Panc1 (cell line): ENCODE measurements at regions not wholly inside any gene's neighbourhood (a gene's known extent, or its start where the extent isn't known, plus 50 kb on each side); places are given as distances from the start of the nearest gene placed in this dataset.

ENCODE experiments used
- ATAC-seq: fragments of 200-7000 bp; cut with Tn5 transposase; 2 replicates; pipeline ENCODE4 v1.9.1; 2020; ENCODE audit warnings: mild to moderate bottlenecking, moderate library complexity
- BruUV-seq: library from RNA; stranded (reverse); fragments of 400-500 nt; replicated peaks from 2 replicates; lab custom pipeline; 2021; lab: Mats Ljungman, UMichigan
- CTCF ChIA-PET: fragments of 300-600 bp; sonication (Branson Sonifier 250); formaldehyde crosslinking; loops from one replicate; lab custom pipeline; 2022; ENCODE audit warnings: antibody characterized with exemption; lab: Charles Lee
- POLR2A ChIA-PET: fragments of 300-600 bp; sonication (Branson Sonifier 250); formaldehyde crosslinking; loops from one replicate; lab custom pipeline; 2022; ENCODE audit warnings: antibody characterized with exemption; lab: Charles Lee
- DNase-seq: peaks from one replicate; pipeline ENCODE4 v3.0.0-alpha.2; 2010; ENCODE audit warnings: low read depth, low spot score
- H3K27ac ChIP-seq: 2 replicates; pipeline ENCODE4 v1.5.1; 2011; ENCODE audit warnings: mild to moderate bottlenecking, low read length, inconsistent platforms
- H3K27me3 ChIP-seq: fragments of 200-500 bp; sonication (Bioruptor generic); 2 replicates; pipeline ENCODE4 v1.6.0; 2014; ENCODE audit warnings: low read length, inconsistent platforms; ENCODE audit not compliant: control insufficient read depth, insufficient read depth
- H3K36me3 ChIP-seq: fragments of 200-500 bp; sonication (Bioruptor generic); 2 replicates; pipeline ENCODE4 v1.5.1; 2014; ENCODE audit warnings: inconsistent platforms, mild to moderate bottlenecking, low read length, moderate library complexity; ENCODE audit not compliant: control insufficient read depth, insufficient read depth
- H3K4me1 ChIP-seq: 2 replicates; pipeline ENCODE4 v1.5.1; 2011; ENCODE audit warnings: inconsistent platforms, mild to moderate bottlenecking, low read length, moderate library complexity; ENCODE audit not compliant: control insufficient read depth, insufficient read depth
- H3K4me3 ChIP-seq, 2 experiments: 2 replicates each; pipeline ENCODE4 v1.5.1; 2011 to 2012; ENCODE audit warnings: low read depth in 2 of 2, low read length in 2 of 2, mild to moderate bottlenecking in 2 of 2, inconsistent platforms in 1 of 2, moderate library complexity in 1 of 2
- H3K9me3 ChIP-seq: fragments of 200-500 bp; sonication (Bioruptor generic); 2 replicates; pipeline ENCODE4 v1.5.1; 2014; ENCODE audit warnings: low read depth, mild to moderate bottlenecking, inconsistent platforms, low read length, moderate library complexity; ENCODE audit not compliant: control insufficient read depth, insufficient read depth
- CTCF ChIP-seq: fragments of 450-650 bp; IDR thresholded peaks from 2 replicates; pipeline ENCODE4 v1.5.1; 2017; ENCODE audit warnings: mild to moderate bottlenecking
- POLR2AphosphoS5 ChIP-seq: IDR thresholded peaks from 2 replicates; pipeline ENCODE4 v1.6.1; 2012; ENCODE audit warnings: mild to moderate bottlenecking, low read depth, low read length, moderate library complexity
- REST ChIP-seq, 2 experiments: IDR thresholded peaks; 2 replicates each; pipeline ENCODE4 v1.6.1; 2011 to 2012; ENCODE audit warnings: low read depth in 2 of 2, control low read depth in 1 of 2, low read length in 1 of 2, mild to moderate bottlenecking in 1 of 2, moderate library complexity in 1 of 2; ENCODE audit not compliant: insufficient read depth in 1 of 2
- SIN3A ChIP-seq: IDR thresholded peaks from 2 replicates; pipeline ENCODE4 v1.6.1; 2012; ENCODE audit warnings: low read depth, mild to moderate bottlenecking, low read length, moderate library complexity, borderline replicate concordance; ENCODE audit not compliant: insufficient read depth
- TCF7L2 ChIP-seq: IDR thresholded peaks from 2 replicates; pipeline ENCODE4 v1.6.1; 2011; ENCODE audit warnings: mild to moderate bottlenecking, low read depth, low read length, inconsistent platforms
- in situ Hi-C: cut with HindIII; loops from 2 replicates; pipeline ENCODE4 v1.10.0; 2016; ENCODE audit warnings: low sequenced_read_pairs, low pct_unique_long_range_greater_than_20kb
- intact Hi-C: fragments of 100-400 bp; cut with micrococcal nuclease; formaldehyde crosslinking; loops from one replicate; pipeline ENCODE4 v1.10.0; 2022; ENCODE audit not compliant: unreplicated experiment

GRCh38 chr11:128190312-128190711 lies 397.0 kb downstream of the ETS1 start:
- Histone ChIP-seq H3K4me1 (no peaks in the 10 kb centered on the region), H3K9me3 (no peaks in the 10 kb centered on the region; the same call in 1 of the 2 replicates), H3K4me3 (no peak overlapping the region), H3K27ac (no peak overlapping the region), H3K27me3 (no peaks in the 10 kb centered on the region), H3K36me3 (no peaks in the 10 kb centered on the region)
- no peak for DNase-seq
- intact Hi-C loops (no loop called here), in situ Hi-C loops (no loop called here)
- ChIA-PET POLR2A (no interaction called here), CTCF (no interaction called here)
- no peak for ATAC-seq
- TF ChIP-seq CTCF (no peak), POLR2AphosphoS5 (no peak), TCF7L2 (no peak), REST (IDR thresholded peaks at IDR 0.05; ENCODE audit: insufficient read depth in 1 of 2, low read depth in 2 of 2, low read length in 1 of 2) (no peak)
- no TSS peak for BruUV-seq

- H3K27ac ChIP-seq = no peak overlapping the region
- intact Hi-C loops = no loop called here
- CTCF ChIA-PET = no interaction called here
- no TSS peak for BruUV-seq
- POLR2A ChIA-PET = no interaction called here
- no peak for ATAC-seq
- no peaks in the 10 kb centered on the region for H3K4me1 ChIP-seq
- no peak for TF ChIP-seq REST (IDR thresholded peaks at IDR 0.05; ENCODE audit: insufficient read depth in 1 of 2, low read depth in 2 of 2, low read length in 1 of 2)
- no peak for TF ChIP-seq CTCF
- no peak for TF ChIP-seq TCF7L2
- no peak for TF ChIP-seq POLR2AphosphoS5
- TF ChIP-seq SIN3A = no peak
- DNase-seq = no peak
- H3K4me3 ChIP-seq = no peak overlapping the region
- no peaks in the 10 kb centered on the region for H3K36me3 ChIP-seq
- no peaks in the 10 kb centered on the region for H3K27me3 ChIP-seq
- H3K9me3 ChIP-seq = no peaks in the 10 kb centered on the region; the same call in 1 of the 2 replicates
- in situ Hi-C loops = no loop called here
Measured at GRCh38 chr11:128189823-128190222, 397.5 kb downstream of the ETS1 start.
